SW480 (cell line): ENCODE measurements at regions not wholly inside any gene's neighbourhood (a gene's known extent, or its start where the extent isn't known, plus 50 kb on each side); places are given as distances from the start of the nearest gene placed in this dataset.
"Not testable (repeated sequence)": the region's sequence is repeated elsewhere in the genome, so short reads cannot be mapped to it uniquely, and the experiment has no call there.

Source experiments
- DNase-seq: peaks from one replicate; pipeline ENCODE4 v3.0.0-alpha.2; 2016; ENCODE audit warnings: low spot score

- no peak for DNase-seq
Measured at GRCh38 chrX:437661-438390, 51.1 kb upstream of the PPP2R3B start.

- DNase-seq: no peak
Measured at GRCh38 chrX:439241-439640, 52.5 kb upstream of the PPP2R3B start.

- no peak for DNase-seq
Measured at GRCh38 chrX:439719-440118, 53.0 kb upstream of the PPP2R3B start.

DNA sequence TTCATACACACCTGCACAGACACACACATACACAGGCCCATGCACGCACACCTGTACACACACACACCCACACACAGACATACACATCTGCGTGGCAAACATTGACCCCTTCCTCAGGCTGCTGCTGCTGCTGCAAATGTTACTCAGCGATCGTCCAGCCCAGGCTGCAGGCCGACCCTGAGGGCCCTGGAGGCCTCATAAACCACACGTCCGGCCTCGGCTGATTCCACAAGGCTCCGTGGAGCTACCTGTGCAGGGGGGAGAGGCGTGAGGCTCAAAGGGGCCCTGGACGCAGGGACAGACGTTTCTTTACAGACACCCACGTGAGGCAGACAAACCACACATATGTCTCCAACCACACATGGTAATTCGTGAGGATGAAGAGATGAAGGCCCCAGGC, 53.9 kb upstream of the PPP2R3B start:
- DNase-seq: no peak

- no peak for DNase-seq
Measured at GRCh38 chrX:443536-444210, 57.0 kb upstream of the PPP2R3B start.

DNA sequence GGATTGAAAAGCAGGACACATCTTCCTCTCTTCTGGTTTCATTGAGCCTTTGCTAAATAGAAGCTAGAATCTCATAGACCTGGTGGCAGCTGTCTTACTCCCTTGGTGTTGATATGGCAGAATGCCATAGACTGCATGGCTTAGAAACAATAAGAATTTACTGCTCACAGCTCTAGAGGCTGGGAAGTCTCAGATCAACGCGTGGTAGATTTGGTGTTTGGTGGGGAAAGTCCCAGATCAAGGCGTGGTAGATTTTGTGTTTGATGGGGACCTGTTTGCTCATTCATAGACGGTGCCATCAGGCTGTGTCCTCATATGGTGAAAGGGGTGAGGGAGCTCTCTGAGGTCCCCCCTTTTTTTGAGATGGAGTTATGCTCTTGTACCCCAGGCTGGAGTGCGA, 57.6 kb upstream of the PPP2R3B start:
- no peak for DNase-seq

GRCh38 chrX:445727-446126, 59.0 kb upstream of the PPP2R3B start:
- DNase-seq: no peak

GRCh38 chrX:446245-446644, 59.5 kb upstream of the PPP2R3B start:
- DNase-seq: no peak

GRCh38 chrX:447052-447451, 60.3 kb upstream of the PPP2R3B start:
- DNase-seq: no peak

- DNase-seq: not testable (repeated sequence)
Measured at GRCh38 chrX:451750-452149, 65.0 kb upstream of the PPP2R3B start.

- no peak for DNase-seq
Measured at GRCh38 chrX:452598-452997, 65.9 kb upstream of the PPP2R3B start.

- not testable (repeated sequence) for DNase-seq
Measured at GRCh38 chrX:454514-454913, 67.8 kb upstream of the PPP2R3B start.

- no peak for DNase-seq
Measured at GRCh38 chrX:455199-455598, 68.5 kb upstream of the PPP2R3B start.

DNA sequence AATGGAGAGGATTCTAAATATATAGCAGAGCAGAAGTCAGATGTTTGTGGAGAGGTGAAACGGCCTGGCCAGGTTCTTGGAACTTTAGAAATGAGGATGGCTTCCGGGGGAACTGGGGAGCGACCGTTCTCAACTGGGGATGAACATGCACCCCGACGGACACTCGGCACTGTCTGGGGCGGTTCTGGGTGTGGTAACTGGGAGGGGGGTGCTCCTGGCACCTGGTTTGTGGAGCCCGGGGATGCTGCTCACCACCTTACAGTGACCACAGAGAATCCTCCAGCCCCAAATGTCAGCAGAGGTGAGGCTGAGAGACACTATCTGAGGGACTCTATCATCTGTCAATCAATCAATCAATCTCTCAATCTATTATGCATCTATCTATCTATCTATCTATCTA, 69.0 kb upstream of the PPP2R3B start:
- no peak for DNase-seq

GRCh38 chrX:456146-456545, 69.4 kb upstream of the PPP2R3B start:
- no peak for DNase-seq

GRCh38 chrX:456551-457291, 70.0 kb upstream of the PPP2R3B start:
- DNase-seq: no peak

DNA sequence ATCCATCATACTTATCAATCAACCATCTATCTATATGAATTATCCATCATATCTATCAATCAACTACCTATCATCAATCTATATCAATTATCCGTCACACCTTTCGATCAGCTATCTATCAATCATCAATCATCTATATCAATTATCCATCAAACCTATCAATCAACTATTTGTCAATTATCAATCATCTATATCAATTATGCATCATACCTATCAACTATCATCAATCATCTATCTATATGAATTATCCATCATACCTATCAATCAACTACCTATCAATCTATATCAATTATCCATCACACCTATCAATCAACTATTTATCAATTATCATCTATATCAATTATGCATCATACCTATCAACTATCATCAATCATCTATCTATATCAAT, 70.6 kb upstream of the PPP2R3B start:
- DNase-seq: no peak

DNA sequence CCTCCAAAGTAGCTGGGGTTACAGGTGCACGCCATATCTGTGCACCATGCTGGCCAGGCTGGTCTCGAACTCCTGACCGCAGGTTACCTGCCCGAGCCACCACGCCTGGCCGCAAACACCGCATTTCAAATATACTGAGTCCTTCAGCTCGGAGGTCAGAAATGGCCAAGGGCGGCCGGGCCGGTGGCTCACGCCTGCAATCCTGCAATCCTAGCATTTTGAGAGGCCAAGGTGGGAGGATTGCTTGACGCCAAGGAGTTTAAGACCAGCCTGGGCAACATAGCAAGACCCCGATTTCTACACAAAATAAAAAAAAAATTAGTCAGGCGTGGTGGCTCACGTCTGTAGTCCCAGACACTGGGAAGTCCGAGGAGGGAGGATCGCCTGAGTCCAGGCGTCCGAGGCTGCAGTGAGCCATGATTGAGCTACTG, 71.9 kb upstream of the PPP2R3B start:
- no peak for DNase-seq

GRCh38 chrX:459611-460010, 72.9 kb upstream of the PPP2R3B start:
- DNase-seq: no peak

DNA sequence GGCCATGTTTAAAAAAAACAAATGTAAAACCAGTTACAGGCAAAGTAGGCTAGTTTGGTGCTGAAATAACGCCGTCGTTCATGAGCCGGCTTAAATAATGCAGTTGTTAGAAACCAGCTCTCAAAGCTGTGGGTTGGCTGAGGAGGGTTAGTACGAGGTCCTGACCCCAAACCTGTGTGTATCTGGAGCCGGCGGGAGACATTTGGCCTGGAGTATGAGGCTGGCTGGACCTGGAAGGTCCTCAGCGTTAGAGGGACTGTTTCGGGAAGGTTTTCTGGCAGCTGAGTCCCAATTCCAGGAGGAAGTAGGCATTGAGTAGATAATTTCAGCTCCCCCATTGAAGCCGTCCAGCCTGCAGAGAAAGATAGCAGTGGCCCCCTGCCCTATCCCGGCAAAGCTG, 73.4 kb upstream of the PPP2R3B start:
- DNase-seq: no peak

DNA sequence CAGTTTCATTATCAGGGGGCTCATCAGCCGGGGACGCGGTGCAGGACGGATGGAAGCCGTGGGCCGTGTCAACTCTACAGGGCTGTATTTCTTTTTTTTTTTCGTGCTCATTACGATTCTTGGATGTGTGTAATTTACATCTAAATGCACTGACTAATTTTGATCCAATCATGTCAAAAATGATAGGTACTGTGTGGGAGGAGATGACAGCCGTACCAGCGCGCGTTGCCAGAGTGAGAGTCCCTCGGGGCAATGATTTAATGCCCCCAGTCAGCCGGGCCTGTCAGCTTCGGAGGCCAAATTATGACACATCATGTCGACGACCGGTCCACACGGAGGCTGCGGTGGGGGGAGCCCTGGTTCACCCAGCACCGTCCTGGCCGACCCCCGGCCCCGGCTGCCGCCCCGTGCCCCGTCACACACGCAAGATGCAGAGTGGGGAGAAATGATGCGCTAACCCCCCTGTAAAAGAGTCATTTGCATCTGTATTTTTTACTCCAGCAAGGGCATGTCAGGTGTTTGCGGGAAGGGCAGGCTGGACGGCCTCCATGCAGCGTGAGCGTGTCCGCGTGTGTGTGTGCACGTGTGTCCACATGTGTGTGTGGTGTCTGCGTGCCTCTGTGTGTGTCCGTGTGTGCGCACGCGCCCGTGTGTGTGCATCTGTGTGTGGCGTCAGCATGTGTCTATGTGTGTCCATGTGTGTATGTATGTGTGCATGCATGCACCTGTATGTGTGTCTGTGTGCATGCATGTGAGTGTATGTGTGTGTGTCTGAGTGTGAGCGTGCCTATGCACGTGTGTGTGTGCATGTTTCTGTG, 74.3 kb upstream of the PPP2R3B start:
- DNase-seq: no peak

DNA sequence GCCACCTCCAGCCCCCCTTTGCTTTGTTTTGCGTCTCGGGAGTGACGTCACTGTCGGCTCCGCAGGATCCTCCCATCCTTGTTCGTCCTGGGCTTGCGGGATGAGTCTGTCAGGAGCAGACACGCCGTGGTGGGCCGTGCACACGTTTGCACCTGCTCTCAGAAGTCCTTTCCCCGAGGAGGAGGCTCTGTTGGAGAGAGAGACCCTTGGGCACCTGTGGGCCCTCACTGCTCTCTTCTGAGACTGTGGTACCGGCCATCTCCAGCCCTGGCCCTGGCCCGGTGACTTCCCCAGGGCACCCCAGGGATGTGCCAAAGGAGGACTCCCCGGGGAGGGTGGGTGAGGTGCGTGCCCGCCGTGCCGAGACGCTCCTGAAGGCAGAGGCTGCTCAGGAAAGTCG, 76.1 kb upstream of the PPP2R3B start:
- DNase-seq: no peak
